NB4 (cell line): ENCODE measurements at regions not wholly inside any gene's neighbourhood (a gene's known extent, or its start where the extent isn't known, plus 50 kb on each side); places are given as distances from the start of the nearest gene placed in this dataset.

Experiments
- MYC ChIP-seq: IDR thresholded peaks from 2 replicates; pipeline ENCODE4 v1.6.1; 2011; ENCODE audit warnings: low read depth, low read length
- POLR2A ChIP-seq: IDR thresholded peaks from 2 replicates; pipeline ENCODE4 v1.6.1; 2011; ENCODE audit warnings: mild to moderate bottlenecking; ENCODE audit not compliant: insufficient read length; ENCODE audit errors: extremely low read depth
- TF ChIP-seq, protein P1 (sequence below): IDR thresholded peaks from one replicate; pipeline ENCODE4 v1.5.1; 2012; ENCODE audit warnings: low read depth, low read length
- TF ChIP-seq, protein P2 (sequence below): IDR thresholded peaks from 2 replicates; pipeline ENCODE4 v1.6.1; 2011; ENCODE audit warnings: low read depth, low read length

DNA sequence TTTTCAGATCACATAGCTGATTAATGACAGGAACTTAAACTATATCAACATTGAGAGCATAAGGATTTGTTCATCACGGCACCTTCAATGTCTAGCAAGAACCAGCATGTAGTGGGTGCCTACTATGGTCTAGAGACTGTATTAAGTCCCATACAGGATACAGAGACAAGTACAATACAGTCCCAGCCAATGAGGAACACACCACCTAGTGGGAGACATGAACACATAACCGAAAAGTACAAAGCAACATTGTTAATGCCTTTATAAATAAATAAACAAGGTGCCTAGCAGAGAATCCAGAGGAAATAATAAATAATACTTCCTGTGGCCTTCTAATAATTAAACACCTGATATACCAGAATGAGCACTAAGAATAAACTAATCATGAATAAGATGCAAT, 87.7 kb upstream of the OPCML start:
- TF ChIP-seq, protein P1, sequence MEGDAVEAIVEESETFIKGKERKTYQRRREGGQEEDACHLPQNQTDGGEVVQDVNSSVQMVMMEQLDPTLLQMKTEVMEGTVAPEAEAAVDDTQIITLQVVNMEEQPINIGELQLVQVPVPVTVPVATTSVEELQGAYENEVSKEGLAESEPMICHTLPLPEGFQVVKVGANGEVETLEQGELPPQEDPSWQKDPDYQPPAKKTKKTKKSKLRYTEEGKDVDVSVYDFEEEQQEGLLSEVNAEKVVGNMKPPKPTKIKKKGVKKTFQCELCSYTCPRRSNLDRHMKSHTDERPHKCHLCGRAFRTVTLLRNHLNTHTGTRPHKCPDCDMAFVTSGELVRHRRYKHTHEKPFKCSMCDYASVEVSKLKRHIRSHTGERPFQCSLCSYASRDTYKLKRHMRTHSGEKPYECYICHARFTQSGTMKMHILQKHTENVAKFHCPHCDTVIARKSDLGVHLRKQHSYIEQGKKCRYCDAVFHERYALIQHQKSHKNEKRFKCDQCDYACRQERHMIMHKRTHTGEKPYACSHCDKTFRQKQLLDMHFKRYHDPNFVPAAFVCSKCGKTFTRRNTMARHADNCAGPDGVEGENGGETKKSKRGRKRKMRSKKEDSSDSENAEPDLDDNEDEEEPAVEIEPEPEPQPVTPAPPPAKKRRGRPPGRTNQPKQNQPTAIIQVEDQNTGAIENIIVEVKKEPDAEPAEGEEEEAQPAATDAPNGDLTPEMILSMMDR: peak; percentile 27
- no peak for TF ChIP-seq POLR2A
- no peak for TF ChIP-seq MYC
- TF ChIP-seq, protein P2, sequence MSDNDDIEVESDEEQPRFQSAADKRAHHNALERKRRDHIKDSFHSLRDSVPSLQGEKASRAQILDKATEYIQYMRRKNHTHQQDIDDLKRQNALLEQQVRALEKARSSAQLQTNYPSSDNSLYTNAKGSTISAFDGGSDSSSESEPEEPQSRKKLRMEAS: no peak
